Natural killer cell treated with Interleukin-12 subunit alpha and Interleukin-12 subunit beta and Interleukin-15 and Interleukin-18, amount 100 ng/mL, for 72 hours (primary cell): ENCODE measurements at regions not wholly inside any gene's neighbourhood (a gene's known extent, or its start where the extent isn't known, plus 50 kb on each side); places are given as distances from the start of the nearest gene placed in this dataset.

Experiments
- ATAC-seq, 2 donors: fragments of 150-1000 bp; cut with Tn5 transposase in 1 of 2; sonication (Bioruptor Pico), chemical (Tn5 transposase) in 1 of 2; 2 replicates each; pipeline ENCODE4 v1.10.0; 2021
- DNase-seq: peaks from one replicate; pipeline ENCODE4 v3.0.0; 2022; ENCODE audit warnings: low spot score
- H3K27ac Mint-ChIP-seq, 2 donors: 1 replicate in 1 of 2; 2 replicates in 1 of 2; pipeline ENCODE4 v1.8.0; 2022; ENCODE audit warnings: mixed read lengths in 2 of 2, mild to moderate bottlenecking in 1 of 2, moderate library complexity in 1 of 2
- H3K27me3 Mint-ChIP-seq, 2 donors: 1 replicate in 1 of 2; 2 replicates in 1 of 2; pipeline ENCODE4 v1.8.0; 2022; ENCODE audit warnings: mixed read lengths in 2 of 2
- H3K36me3 Mint-ChIP-seq: one replicate; pipeline ENCODE4 v1.8.0; 2022; ENCODE audit warnings: mixed read lengths
- H3K4me1 Mint-ChIP-seq, 2 donors: 1 replicate in 1 of 2; 2 replicates in 1 of 2; pipeline ENCODE4 v1.8.0; 2022; ENCODE audit warnings: low read depth in 2 of 2, mixed read lengths in 2 of 2, mild to moderate bottlenecking in 1 of 2
- H3K4me3 Mint-ChIP-seq: one replicate; pipeline ENCODE4 v1.8.0; 2022; ENCODE audit warnings: mixed read lengths
- H3K9me3 Mint-ChIP-seq: 2 replicates; pipeline ENCODE4 v1.8.0; 2022; ENCODE audit warnings: mixed read lengths

DNA sequence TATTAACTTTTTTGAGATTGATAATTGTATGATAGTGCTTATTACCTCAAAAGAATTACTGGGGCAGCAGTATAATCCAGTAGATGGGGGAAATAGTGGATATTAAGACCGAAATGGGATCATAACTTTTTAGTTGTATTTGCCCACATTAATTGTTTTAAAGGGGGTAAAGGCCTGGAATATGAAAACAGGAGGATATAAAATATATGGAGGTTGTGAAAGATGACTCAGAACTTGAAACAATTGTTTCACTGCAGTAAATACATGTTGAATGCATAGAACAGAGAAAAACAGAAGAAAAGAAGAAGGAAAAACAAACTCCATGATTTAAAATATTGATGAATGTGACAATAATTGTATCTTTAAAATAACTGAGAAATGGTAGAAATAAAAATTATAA, 94.1 kb upstream of the VPREB1 start:
- H3K36me3 Mint-ChIP-seq: no peaks in the 10 kb centered on the region
- ATAC-seq: no peak
- H3K9me3 Mint-ChIP-seq: no peaks in the 10 kb centered on the region
- H3K27ac Mint-ChIP-seq: no peak overlapping the region
- peaks cover 0 to 6% of the 10 kb centered on the region in 2 donors for H3K4me1 Mint-ChIP-seq
- no peak overlapping the region for H3K4me3 Mint-ChIP-seq
- H3K27me3 Mint-ChIP-seq: peaks cover 36 to 50% of the 10 kb centered on the region in 2 donors
- no peak for DNase-seq

DNA sequence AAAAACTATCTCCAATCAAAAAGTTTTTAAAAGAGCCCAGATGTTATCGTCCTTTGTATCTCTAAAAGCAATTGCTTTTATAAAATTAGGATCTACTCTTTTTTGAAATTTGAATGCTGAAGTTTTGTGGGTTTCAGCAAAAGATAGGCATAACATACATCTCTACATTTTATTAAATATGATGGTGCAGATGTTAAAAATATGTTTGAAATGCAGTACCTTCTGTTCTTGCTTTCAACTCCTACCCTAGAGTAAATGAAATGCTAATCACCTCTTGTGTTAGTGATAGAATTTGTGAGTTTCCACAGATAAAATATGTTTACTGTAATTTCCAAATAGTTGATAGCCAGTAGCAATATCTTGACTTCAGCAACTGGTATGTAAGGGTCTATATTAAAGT, 95.7 kb upstream of the VPREB1 start:
- Mint-ChIP-seq H3K27me3 (peaks cover 31 to 57% of the 10 kb centered on the region in 2 donors), H3K9me3 (no peaks in the 10 kb centered on the region)

DNA sequence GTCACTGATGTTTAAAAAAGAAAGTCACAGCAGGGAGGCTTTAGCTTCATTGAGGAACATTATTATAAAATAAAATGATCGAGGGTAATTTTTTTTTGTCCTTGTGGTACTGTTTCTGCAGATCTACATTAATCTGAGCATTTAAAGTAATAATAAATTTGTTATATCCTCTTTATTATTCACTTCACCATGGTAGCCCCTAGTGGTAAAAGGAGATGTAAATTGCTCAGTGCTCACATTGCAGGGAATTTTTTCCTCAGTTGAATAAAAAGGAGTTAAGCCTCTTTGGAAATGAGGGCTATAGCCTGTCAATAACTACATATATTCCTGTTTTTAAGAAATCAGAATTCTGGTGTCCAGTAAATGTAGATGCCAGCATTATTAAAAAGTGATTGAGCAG, 99.7 kb upstream of the VPREB1 start:
- H3K27me3 Mint-ChIP-seq: peaks cover 38 to 69% of the 10 kb centered on the region in 2 donors

More for the DNA sequence above, 95.7 kb upstream of the VPREB1 start:
- ATAC-seq (no peak), DNase-seq (no peak)
- Mint-ChIP-seq H3K4me3 (no peak overlapping the region), H3K4me1 (no peaks in the 10 kb centered on the region), H3K27ac (no peak overlapping the region), H3K36me3 (no peaks in the 10 kb centered on the region)

DNA sequence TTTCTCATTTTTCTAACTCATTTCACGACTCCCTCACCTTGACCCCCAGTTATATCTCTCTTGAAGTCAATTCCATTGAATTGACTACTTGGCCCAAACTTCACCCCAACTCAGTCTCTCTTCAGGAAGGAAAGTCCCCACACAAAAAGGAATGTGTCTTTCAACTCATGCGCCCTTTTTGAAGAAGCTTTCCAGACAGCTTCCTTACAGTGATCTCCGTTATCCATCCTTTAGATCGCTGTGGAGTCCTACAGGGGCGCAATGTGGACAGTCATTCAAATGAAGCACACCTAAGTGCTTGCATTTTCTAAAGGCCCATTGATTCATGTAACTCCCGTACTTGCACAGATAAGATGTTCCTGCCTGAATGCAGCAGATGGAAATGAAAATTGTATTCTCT, 101.1 kb upstream of the VPREB1 start:
- ATAC-seq (no peak), DNase-seq (no peak)
- H3K9me3 Mint-ChIP-seq: no peaks in the 10 kb centered on the region
- peaks cover 34 to 64% of the 10 kb centered on the region in 2 donors for H3K27me3 Mint-ChIP-seq
- no peak overlapping the region for H3K4me3 Mint-ChIP-seq
- H3K36me3 Mint-ChIP-seq: no peaks in the 10 kb centered on the region
- H3K4me1 Mint-ChIP-seq: no peaks in the 10 kb centered on the region
- H3K27ac Mint-ChIP-seq: no peak overlapping the region

More for the DNA sequence above, 99.7 kb upstream of the VPREB1 start:
- H3K9me3 Mint-ChIP-seq: no peaks in the 10 kb centered on the region
- no peak for ATAC-seq
- no peaks in the 10 kb centered on the region for H3K36me3 Mint-ChIP-seq
- H3K27ac Mint-ChIP-seq: no peak overlapping the region
- H3K4me1 Mint-ChIP-seq: no peaks in the 10 kb centered on the region
- H3K4me3 Mint-ChIP-seq: no peak overlapping the region
- no peak for DNase-seq

DNA sequence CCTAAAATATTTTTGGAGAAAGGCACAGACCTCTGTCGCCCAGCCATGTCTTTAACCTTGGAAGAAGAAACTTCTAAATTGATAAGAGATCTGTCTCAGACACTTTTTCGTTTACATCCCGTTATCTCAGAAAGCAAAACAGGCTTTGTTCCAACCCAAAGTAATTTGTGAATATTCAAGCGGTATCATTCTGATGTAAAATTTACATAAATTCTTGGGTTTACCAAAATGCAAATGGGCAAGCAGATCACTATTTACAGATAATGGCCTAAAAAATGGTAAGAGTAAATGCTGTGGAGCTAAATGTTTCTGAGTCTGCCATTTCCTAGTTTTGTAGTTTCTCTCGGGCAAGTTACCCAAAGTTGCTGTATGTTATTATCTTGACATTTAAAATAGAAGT, 101.9 kb upstream of the VPREB1 start:
- DNase-seq (no peak), ATAC-seq (no peak)
- no peak overlapping the region for H3K27ac Mint-ChIP-seq
- no peaks in the 10 kb centered on the region for H3K36me3 Mint-ChIP-seq
- H3K9me3 Mint-ChIP-seq: no peaks in the 10 kb centered on the region
- H3K4me1 Mint-ChIP-seq: no peaks in the 10 kb centered on the region
- peaks cover 29 to 57% of the 10 kb centered on the region in 2 donors for H3K27me3 Mint-ChIP-seq
- H3K4me3 Mint-ChIP-seq: no peak overlapping the region

DNA sequence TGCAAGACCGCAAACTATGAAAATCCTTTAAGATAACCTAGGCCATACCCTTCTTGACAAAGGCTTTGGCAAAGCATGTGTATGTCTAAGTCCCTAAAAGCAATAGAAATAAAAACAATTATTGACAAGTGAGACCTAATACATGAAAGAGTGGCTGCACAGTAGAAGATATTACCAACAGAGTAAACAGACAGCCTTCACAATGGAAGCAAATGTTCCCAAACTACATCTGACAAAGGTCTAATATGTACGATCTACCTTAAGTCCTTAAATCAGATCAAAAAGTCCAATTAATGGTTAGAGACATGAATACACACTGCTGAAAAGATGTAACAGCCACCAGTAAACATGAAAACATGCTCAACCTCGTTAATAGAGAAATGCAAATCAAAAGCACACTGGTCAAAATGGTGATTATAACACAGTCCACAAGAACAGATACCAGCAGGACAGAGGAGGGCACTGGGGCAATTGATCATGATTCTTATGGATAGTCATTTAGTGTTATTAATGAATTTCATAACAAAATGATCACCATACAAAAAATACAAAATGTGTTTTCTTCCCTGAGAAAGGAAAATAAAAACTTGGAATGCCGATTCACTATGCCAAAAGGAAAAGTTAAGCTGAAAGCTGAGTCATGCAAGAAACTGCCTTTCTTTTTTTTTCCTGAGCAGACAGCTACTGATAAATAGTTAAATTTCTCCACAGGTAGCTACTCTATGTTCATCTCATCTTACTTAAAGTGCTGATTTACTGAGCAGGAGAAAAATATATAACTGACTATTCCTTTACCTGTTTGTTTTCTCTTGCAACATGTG, 102.6 kb upstream of the VPREB1 start:
- DNase-seq (no peak), ATAC-seq (no peak)
- H3K4me1 Mint-ChIP-seq: no peaks in the 10 kb centered on the region
- no peaks in the 10 kb centered on the region for H3K9me3 Mint-ChIP-seq
- H3K36me3 Mint-ChIP-seq: no peaks in the 10 kb centered on the region
- H3K27ac Mint-ChIP-seq: no peak overlapping the region
- no peak overlapping the region for H3K4me3 Mint-ChIP-seq
- H3K27me3 Mint-ChIP-seq: peaks cover 26 to 51% of the 10 kb centered on the region in 2 donors

DNA sequence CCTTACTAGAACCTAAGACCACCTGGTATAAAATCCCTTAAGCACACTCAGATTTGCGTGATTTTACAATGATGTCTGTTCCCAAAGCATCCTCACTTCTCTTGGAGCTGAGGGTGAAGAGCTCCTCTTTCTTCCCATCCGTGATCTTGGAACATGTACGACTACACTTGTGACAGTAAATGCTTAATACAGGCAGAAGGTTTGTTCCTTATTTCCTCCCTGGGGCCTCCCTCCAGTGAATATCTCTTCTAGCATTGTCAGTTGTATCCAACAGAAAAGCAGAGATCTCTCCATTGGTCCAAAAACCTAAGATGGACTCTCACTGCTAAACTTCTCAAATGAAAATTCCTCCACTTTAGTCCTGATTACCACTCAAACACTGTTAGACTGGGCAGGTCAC, 103.6 kb upstream of the VPREB1 start:
- no peak for ATAC-seq
- Mint-ChIP-seq H3K4me1 (no peaks in the 10 kb centered on the region), H3K36me3 (no peaks in the 10 kb centered on the region), H3K27ac (no peak overlapping the region), H3K9me3 (no peaks in the 10 kb centered on the region), H3K27me3 (peaks cover 21 to 45% of the 10 kb centered on the region in 2 donors), H3K4me3 (no peak overlapping the region)
- no peak for DNase-seq

DNA sequence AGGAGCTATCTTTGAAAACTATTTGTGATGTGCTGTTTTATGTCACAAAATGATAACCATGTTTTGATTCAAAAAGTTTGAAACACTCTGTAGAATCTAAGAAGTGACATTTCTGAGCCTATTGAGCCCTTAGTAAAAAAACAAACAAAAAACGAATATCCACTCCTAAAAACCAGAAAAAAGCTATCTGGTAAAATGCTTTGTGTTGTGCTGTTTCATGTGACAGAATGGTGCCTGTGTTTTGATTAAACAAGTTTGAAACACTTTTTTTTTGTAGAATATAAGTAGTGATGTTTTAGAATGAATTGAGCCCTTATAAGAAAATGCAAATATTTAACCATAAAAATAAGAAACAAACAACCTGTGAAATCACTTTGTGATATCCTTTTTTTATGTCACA, 105.2 kb upstream of the VPREB1 start:
- H3K27ac Mint-ChIP-seq: no peak overlapping the region
- no peaks in the 10 kb centered on the region for H3K4me1 Mint-ChIP-seq
- no peaks in the 10 kb centered on the region for H3K9me3 Mint-ChIP-seq
- peaks cover 19 to 38% of the 10 kb centered on the region in 2 donors for H3K27me3 Mint-ChIP-seq
- H3K4me3 Mint-ChIP-seq: no peak overlapping the region
- H3K36me3 Mint-ChIP-seq: no peaks in the 10 kb centered on the region
- DNase-seq (no peak), ATAC-seq (no peak)

DNA sequence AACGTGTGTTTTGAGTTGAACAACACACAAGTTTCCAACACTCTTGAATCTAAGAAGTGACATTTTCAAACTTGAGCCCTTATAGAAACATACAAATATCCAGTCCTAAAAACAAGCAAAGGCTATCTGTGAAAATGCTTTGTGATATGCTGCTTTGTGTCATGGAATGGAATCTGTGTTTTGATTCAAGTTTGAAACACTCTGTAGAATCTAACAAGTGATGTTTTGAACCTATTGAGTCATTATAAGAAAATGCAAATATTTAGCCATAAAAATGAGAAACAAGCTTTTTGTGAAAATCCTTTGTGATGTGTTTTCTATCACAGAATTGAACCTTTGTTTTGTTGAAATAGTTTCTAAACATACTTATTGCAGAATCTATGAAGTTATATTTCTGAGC, 105.7 kb upstream of the VPREB1 start:
- no peaks in the 10 kb centered on the region for H3K36me3 Mint-ChIP-seq
- no peak for DNase-seq
- H3K4me3 Mint-ChIP-seq: no peak overlapping the region
- H3K4me1 Mint-ChIP-seq: no peaks in the 10 kb centered on the region
- H3K9me3 Mint-ChIP-seq: no peaks in the 10 kb centered on the region
- H3K27me3 Mint-ChIP-seq: peaks cover 19 to 38% of the 10 kb centered on the region in 2 donors
- H3K27ac Mint-ChIP-seq: no peak overlapping the region
- ATAC-seq: no peak

DNA sequence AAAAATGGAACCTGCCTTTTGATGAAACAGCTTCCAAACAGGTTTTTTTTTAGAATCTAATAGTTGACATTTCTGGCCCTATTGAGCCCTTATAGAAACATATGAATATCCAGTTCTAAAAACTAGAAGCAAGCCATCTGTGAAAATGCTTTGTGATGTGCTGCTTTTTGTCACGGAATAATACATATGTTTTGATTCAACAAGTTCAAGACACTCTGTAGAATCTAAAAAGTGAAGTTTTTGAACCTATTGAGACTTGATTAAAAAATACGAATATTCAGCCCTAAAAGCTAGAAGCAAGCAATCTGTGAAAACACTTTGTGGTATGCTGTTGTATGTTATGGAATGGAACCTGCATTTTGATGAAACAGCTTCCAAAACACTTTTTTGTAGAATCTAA, 106.7 kb upstream of the VPREB1 start:
- Mint-ChIP-seq H3K4me1 (no peaks in the 10 kb centered on the region), H3K9me3 (no peaks in the 10 kb centered on the region), H3K4me3 (no peak overlapping the region), H3K36me3 (no peaks in the 10 kb centered on the region), H3K27me3 (peaks cover 12 to 29% of the 10 kb centered on the region in 2 donors), H3K27ac (no peak overlapping the region)
- no peak for DNase-seq
- ATAC-seq: no peak

DNA sequence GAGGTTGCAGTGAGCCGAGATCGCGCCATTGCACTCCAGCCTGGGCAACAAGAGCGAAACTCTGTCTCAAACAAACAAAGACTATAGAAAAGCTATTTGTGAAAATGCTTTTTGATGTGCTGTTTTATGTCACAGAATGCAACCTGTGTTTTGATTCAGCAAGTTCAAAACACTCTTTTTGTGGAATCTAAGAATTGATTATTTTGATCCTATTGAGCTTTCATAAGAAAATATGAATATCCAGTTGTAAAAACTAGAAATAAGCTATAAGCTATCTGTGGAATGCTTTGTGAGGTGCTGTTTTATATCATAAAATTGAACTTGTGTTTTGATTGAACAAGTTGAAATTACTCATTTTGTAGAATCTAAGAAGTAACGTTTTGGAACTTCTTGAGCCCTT, 110.7 kb upstream of the VPREB1 start:
- Mint-ChIP-seq H3K9me3 (no peaks in the 10 kb centered on the region), H3K27me3 (peaks cover 0 to 10% of the 10 kb centered on the region in 2 donors)
- no peak for ATAC-seq

DNA sequence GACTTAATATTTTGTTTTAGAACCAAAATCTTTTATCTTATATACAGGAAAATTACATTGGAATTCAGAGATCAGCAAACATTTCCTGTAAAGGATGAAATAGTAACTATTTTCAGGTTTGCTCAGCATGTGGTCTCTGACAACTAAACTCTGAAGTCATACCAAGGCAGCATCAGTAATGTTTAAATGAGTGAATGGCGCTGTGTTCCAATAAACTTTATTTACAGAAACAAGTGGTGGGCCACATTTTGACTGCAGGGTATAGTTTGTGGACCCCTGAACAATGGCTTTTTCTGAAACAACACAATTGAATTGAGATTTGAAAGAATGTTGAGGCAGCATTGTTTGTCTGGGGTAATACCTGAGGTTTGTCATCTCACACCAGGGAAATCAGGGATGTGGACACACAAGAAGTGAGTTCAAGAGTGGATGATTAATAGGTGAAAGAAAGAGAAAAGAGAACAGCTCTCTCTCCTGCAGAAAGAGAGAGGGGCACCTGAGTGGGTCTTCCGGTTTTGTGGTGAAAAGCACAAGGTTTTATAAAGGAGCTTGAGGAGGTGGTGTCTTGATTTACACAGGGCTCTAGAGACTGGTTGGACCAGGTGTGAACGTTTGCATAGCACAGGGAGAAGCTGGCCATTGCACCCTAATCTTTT, 113.5 kb upstream of the VPREB1 start:
- peak overlapping the region in 1 of 2 donors; percentile 15 for H3K27ac Mint-ChIP-seq

More for the DNA sequence above, 110.7 kb upstream of the VPREB1 start:
- Mint-ChIP-seq H3K4me3 (no peak overlapping the region), H3K4me1 (peaks cover 0 to 7% of the 10 kb centered on the region in 2 donors), H3K36me3 (no peaks in the 10 kb centered on the region), H3K27ac (no peak overlapping the region)
- DNase-seq: no peak

DNA sequence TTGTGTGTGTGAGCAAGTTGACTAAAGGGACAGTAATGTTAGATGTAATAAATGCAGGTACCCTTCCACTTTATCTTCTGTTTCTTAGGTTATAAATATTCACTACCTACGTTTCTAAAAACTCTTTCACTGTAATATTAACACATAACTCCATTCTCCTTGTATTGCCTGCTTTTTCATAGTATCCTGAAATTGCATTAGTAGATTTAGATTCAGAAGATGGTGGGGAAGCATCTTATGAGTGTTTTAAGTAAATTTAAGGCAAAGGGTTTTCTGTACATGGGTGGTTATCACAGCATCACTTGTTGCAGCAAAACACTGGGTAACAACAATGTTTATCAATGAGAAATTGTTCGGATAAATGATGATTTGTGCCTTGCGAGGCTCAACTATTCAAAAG, 115.2 kb upstream of the VPREB1 start:
- Mint-ChIP-seq H3K27me3 (peaks cover 0 to 10% of the 10 kb centered on the region in 2 donors), H3K36me3 (no peaks in the 10 kb centered on the region), H3K27ac (no peak overlapping the region), H3K4me1 (peaks cover 0 to 7% of the 10 kb centered on the region in 2 donors), H3K4me3 (no peak overlapping the region), H3K9me3 (no peaks in the 10 kb centered on the region)
- DNase-seq (no peak), ATAC-seq (no peak)

More for the DNA sequence above, 113.5 kb upstream of the VPREB1 start:
- Mint-ChIP-seq H3K4me3 (peak overlapping the region; percentile 56), H3K4me1 (peaks cover 0 to 7% of the 10 kb centered on the region in 2 donors), H3K36me3 (no peaks in the 10 kb centered on the region), H3K9me3 (no peaks in the 10 kb centered on the region), H3K27me3 (peaks cover 0 to 10% of the 10 kb centered on the region in 2 donors)
- DNase-seq (no peak), ATAC-seq (peak in 1 of 2 donors; percentile 53)

DNA sequence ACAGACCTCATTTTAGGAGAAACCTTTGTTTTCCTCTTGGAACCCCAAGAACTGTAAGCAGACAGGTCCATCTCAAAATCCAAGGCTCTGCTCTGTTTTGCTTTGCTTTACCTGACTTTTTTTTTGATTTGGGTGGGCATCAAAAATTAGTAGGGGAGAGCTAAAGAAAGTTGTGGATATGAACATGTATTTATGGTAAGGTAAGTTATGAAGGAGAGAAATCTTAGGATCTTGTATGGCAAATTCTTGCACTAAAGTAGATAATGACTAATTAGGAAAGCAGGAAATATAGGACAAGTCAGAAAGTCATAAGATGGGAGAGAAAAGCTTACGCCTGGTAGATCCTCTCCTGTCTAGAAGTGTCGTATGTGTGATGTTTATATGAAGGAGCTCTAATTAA, 116.1 kb upstream of the VPREB1 start:
- Mint-ChIP-seq H3K9me3 (no peaks in the 10 kb centered on the region), H3K4me3 (no peak overlapping the region), H3K36me3 (no peaks in the 10 kb centered on the region), H3K4me1 (peaks cover 0 to 7% of the 10 kb centered on the region in 2 donors), H3K27me3 (peaks cover 3 to 13% of the 10 kb centered on the region in 2 donors), H3K27ac (no peak overlapping the region)
- DNase-seq (no peak), ATAC-seq (no peak)
